GM19468 (cell line): ENCODE measurements at regions not wholly inside any gene's neighbourhood (a gene's known extent, or its start where the extent isn't known, plus 50 kb on each side); places are given as distances from the start of the nearest gene placed in this dataset.
"Not testable (repeated sequence)": the region's sequence is repeated elsewhere in the genome, so short reads cannot be mapped to it uniquely, and the experiment has no call there.

Experiments
- ATAC-seq: cut with Tn5 transposase; IDR thresholded peaks from one replicate; pipeline ENCODE4 v1.9.1; 2021; ENCODE audit warnings: mild to moderate bottlenecking, moderate library complexity, moderate number of reproducible peaks; ENCODE audit not compliant: unreplicated experiment; ENCODE audit errors: extremely low read depth

DNA sequence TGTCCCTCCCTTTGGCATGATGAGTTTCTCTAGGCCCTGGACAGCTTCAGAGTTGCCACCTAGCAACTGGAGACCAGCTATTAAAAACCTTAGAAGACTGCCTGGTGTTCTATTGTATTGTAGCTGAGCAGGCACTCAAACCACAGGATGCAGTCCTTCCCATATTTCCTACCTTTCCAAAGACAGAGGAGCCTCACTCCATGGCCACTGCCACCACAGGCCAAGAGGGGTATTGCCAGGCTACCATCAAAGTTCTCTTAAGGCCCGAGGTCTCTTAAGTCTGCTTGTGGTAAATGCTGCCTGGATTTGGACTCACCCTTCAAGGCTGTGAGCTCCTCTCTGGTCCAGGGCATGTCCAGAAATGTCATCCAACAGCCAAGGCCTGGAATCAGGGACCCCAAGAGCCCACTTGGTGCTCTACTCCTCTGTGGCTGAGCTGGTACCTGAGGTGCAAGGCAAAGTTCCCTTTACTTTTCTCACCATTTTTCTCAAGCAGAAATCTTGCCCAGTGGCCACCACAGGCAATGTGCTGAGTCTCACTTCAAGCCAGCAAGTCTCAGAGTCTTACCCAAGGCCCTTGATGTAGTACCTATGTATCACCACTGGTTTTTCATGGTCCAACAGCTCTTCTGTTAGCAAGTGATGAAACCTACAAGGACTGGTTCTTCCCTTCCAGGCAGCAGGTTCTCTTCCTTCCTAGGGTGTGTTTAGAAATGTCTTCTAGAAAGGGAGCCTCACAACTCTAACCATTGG, 269.4 kb downstream of the AMY1C start:
- ATAC-seq: no peak

DNA sequence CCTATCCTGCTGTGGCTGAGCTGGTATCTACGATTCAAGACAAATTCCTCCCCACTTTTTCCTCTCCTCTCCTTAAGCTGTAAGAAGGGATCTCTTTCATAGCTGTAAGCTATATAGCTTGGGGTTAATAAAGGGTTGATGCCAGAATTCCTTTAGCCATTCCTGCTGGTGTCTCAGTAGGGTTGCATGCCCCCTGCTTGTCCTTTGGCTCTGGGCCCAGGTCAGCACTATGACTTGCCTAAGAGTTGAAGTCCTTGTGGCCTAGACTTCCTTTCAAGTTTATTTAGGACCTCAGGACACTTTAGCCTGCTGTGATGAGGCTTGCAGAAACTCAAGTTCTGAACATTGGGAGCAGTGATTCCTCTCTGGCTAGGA, 270.0 kb downstream of the AMY1C start:
- no peak for ATAC-seq

DNA sequence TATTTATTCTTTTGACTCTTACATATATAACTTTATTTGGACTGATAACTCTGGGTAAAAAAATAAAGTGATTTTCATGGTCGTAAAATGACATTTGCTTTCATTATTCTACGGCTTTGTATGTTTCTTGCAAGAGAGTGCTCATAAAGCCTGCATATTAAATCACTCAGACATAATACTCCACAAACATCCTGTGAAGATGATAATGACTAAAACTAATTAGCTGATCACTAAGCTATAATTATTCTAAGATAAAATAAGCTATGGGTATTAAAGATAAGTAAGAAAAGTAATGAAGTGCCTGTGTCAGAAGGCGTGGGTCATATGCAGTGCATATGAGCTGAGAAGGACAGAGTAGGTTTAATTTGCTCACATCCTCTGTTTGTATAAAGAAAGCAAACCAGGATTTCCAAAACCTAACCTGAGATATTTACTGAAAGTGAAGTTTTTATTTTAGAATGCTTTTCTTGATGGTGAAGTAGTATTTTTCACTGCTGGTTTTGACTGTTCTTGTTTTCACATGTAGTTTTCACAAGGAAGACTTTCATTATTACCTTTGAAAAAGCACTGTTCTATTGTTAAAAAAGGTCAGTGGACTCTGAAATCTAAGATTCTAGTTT, 278.8 kb downstream of the AMY1C start:
- ATAC-seq: no peak

DNA sequence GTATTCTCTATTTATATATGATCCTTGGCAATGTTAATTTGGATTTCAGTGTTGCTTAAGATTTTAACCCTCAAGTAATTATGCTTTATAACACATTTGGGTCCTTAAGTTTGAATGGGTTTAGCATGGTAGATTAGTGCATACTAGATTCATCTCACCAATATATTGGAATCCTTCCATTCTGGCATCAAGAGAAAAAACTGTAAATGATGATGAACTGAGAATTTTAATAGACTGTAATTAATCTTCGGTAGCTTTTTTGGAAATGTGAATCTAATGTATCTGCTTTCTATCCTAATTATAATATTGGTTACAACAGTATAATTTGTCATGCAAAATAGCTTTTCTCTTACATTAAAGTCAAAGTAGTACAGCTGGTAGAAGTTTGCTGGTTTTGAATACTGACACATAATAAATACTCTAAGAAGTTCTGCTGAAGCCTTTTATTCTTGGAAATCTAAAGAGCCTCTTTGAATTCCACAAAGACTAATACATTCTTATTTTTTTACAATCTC, 279.8 kb downstream of the AMY1C start:
- ATAC-seq: no peak

DNA sequence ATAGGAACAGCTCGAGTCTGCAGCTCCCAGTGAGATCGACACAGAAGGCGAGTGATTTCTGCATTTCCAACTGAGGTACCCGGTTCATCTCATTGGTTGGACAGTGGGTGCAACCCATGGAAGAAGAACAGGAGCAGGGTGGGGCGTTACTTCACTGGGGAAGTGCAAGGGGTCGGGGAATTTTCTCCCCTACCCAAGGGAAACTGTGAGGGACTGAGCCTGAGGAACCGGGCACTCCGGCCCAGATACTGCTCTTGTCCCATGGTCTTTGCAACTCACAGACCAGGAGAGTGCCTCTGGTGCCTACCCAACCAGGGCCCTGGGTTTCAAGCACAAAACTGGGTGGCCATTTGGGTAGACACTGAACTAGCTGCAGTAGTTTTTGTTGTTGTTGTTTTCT, 307.1 kb downstream of the AMY1C start:
- ATAC-seq: no peak

DNA sequence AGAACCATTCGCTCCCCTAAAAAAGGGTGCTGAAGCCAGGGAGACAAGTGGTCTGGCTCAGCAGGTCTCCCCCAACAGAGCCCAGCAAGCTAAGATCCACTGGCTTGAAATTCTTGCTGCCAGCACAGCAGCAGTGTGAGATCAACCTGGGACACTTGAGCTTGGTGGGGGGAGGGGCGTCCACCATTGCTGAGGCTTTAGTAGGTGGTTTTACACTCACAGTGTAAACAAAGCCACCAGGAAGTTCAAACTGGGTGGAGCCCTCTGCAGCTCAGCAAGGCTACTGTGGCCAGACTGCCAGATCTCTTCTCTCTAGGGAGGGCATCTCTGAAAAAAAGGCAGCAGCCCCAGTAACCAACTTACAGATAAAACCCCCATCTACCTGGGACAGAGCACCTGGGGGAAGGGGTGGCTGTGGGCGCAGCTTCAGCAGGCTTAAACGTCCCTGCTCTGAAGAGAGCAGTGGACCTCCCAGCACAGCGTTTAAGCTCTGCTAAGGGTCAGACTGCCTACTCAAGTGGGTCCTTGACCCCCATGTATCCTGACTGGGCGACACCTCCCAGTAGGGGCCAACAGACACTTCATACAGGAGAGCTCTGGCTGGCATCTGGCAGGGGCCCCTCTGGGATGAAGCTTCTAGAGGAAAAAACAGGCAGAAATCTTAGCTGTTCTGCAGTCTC, 307.7 kb downstream of the AMY1C start:
- ATAC-seq: not testable (repeated sequence)

DNA sequence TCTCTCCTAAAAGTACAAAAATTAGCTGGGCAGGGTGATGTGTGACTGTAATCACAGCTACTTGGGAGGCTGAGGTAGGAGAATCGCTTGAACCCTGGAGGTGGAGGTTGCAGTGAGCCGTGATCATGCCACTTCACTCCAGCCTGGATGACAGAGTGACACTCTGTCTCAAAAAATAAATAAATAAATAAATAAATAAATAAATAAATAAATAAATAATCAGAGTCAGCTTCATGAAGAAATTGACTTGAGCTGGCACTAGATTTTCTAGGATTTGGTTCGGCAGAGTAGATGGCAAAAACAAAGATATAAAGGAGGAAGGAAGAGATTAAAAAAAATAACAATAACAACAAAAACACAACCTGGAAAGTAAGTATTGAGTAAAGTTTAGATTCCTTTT, 311.9 kb downstream of the AMY1C start:
- not testable (repeated sequence) for ATAC-seq

DNA sequence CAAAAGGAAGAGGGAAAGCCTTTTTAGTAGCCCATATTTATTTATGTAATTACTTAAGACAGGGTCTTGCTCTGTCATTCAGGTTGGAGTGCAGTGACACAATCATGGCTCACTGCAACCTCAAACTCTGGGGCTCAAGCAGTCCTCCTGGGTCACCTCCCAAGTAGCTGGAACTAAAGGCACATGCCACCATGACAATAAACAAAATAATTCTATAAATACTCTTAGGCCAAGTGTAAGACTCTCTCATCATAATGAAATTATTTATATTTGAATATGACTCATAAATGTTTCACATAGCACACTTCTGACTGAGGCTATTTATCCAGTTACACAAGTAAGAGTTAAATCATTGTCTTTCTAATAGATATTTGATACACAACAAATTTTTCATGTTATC, 314.7 kb downstream of the AMY1C start:
- ATAC-seq: no peak

DNA sequence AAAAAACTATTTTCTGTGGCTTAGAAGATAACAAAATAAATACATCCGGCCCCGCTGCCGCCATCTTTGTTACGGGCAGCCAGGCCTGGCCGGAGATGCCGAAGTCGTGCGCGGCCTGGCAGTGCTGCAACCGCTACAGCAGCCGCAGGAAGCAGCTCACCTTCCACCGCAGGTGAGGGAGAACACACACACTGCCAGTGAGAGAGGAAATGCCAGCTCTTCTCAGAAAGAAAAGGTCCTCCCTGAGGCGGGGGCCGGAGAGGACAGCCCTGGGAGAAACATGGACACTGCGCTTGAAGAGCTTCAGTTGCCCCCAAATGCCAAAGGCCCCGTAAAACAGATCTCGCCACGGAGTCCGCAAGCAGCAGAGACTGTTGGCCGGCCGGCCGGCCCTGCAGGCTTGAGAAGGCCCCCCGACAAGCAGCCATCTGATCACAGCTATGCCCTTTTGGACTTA, 323.2 kb downstream of the AMY1C start:
- ATAC-seq: no peak

DNA sequence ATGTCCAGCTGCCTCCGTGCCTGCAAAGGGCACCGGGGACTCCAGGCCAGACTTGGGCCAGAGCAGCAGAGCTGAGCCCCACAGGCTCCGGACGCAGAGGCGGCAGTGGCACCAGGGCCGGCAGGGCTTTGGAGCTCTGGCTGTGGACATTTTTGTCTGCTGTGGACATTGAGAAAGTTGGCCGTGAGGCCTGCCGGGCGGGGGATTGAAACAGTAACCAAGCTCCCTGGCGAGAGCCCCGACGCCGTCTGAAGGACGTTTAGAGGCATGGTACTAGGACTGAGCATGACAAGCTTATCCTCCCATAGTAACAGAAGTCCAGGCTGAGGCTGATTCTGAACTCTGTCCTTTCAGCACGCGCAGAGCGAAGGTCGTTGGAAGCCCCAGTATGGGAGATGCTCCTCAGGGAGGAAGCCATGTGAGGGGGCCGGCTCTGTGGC, 323.8 kb downstream of the AMY1C start:
- ATAC-seq: no peak

DNA sequence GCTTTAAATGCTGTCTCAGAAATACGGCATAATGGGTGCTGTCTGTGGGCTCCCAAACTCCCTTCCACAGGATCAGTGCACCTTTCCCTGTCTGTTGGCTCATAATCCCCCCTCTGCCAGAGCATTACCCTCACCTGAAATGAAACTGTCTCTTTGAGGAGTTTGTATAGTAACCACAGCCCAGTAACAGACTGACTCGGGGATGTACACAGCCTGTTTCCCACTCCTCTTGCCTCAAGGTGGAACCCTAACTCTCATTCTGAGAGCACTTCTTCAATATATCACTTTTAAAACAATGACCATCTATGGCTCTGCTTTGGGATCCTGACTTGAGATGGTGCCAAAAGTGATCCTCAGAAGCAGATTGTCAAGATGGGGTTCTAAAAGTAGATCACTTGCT, 332.5 kb downstream of the AMY1C start:
- no peak for ATAC-seq

DNA sequence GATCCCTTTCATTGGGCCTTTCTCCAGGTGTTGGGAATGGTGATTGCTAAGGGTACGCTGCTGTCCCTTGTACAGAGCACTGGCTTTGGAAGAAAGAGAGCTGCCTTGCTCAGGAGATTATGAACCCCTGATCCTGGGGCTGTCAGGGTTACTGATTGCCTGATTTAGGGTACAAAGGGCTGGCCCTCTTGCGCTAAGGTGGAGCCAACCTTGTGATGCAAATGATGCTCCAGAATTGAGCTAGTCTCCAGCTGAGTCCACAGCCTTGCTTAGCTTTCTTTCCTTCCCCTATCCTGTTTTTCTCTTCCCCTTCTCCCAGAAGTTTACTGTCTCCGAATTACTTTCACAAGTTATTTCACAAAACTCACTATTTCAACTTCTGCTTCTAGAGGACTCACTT, 334.7 kb downstream of the AMY1C start:
- ATAC-seq: no peak

DNA sequence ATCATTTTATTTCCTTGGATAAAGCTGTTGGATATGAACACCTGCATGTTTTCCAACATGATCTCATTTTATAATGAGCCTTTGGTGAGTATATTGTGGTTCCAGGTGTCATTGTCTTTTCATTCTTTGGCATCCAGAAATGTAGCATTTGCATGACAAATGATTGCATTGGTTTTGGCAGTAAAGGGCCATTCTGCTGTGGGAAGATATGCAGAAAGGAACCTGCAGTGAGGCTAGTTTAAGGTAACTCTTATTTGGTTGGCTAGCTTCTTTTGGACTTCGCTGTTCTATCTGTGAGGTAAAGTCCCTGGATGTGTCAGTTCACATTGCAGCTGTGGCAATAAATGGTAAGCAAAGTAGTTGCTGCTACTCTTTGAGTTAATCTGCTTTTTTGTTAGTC, 343.0 kb downstream of the AMY1C start:
- ATAC-seq: no peak

DNA sequence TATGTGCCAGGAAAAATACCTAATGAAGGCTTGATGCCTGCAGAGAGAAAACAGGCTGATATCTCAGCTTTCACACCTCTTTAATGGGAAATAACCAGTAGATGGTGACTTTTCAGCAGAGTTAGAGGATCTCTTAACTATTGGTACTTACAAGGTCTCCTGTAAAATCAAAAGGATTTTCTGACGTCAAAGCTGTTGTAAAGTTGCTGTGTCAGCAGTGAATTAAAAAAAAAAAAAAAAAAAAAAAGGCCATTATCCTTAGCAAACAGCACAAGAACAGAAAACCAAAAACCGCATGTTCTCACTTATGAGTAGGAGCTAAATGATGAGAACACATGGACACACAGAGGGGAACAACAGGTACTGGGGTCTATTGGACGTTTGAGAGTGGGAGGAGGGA, 349.1 kb downstream of the AMY1C start:
- ATAC-seq: no peak

DNA sequence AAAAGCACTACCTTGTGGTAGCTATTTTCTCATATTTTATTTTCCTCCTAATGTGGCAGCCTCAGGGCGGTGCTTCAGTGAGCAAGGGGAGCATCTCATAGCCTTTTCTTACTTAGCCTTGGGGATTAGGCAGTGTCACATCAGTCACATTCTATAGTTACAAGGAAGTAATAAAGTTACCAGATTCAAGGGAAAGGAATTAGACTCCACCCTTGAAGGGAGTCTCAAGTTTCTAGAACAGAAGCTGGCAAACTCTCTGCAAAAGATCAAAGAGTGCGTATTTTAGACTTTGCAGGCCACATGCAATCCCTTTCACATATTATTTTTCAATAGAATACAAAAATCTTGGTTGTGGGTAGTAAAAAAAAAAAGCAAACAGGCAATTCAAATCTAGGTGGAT, 350.4 kb downstream of the AMY1C start:
- ATAC-seq: no peak

DNA sequence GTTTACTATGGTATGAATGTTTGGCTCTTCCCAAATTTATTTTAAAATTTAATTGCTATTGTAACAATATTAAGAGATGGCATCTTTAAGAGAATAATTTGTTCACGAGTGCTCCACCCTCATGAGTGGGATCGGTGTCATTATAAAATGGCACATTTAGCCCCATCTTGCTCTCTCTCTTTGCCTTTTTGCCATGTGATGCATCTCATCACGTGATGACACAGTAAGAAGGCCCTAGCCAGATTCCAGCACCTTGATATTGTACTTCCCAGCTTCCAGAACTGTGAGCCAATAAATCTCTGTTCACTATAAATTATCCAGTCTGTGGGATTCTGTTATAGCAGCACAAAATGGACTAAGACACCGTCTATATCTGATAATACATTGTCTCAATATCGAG, 355.8 kb downstream of the AMY1C start:
- no peak for ATAC-seq

DNA sequence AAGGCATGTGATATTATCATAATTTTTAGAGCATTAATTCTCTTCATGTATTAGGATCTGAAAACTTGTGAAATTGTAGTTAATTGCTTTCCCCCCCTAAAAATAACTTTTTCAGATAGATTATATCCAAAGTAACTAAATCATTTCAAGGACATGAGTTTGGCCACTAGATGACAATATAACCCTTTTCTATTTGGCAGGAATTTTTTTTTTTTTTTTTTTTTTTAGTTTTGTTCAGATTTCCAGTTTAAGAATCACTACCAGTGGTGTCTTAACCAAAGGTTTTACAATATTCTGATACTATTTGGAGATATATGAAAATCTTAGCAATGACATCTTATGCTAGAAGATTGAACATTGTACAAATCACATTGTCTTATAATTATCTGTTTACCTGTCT, 370.8 kb downstream of the AMY1C start:
- no peak for ATAC-seq

DNA sequence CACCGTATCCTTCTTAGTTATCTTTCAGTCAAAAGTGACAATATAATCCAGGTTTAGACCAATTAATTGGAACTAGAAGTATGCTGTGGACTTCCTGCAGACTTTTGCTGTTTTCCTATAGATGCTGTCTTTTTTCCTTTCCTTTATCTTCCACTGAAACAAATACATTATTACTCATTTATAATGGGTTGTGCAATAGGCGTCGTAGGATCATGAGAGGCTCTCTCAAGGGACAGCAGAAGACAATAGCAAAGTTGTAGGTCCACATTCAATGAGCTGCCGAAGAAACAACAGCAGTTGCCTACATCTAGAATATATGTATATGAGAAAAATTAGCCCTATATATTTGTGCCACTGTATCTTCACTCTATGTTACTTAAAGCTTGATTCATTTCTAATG, 371.6 kb downstream of the AMY1C start:
- ATAC-seq: no peak

DNA sequence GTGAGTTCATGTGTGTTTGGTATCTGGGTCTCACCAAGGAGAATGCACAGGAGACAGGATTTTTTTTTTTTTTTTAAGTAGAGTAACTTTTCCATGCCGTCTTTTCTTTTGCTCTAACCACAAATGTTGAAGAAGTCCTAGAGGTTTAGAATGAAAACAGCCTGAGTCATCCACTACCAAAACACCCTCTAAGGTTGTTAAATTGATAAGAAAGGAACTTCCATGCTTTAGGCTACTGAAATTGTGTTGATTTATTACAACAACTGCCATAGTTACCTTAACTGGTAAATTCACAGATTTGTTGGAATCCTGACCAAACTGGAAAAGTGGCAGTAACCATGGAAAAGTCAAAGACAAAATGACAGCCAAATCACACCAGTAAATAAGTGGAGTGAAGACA, 375.6 kb downstream of the AMY1C start:
- no peak for ATAC-seq

DNA sequence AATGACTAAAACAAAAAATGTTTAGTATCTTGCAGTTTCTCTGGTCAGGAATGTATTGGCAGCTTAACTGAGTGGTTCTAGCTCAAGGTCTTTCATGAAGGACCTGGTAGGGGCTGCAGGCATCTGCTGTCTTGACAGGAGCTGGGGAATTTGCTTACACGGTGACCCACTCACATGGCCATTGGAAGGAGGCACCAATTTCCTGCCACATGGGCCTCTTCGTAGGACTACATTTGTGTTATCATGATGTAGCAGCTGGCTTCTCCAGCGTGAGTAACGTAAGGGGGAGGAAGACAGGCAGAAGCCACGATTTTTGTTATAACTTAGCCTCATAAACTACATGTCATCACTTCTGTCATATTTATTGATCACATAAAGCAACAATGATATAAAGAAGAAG, 376.3 kb downstream of the AMY1C start:
- ATAC-seq: no peak

DNA sequence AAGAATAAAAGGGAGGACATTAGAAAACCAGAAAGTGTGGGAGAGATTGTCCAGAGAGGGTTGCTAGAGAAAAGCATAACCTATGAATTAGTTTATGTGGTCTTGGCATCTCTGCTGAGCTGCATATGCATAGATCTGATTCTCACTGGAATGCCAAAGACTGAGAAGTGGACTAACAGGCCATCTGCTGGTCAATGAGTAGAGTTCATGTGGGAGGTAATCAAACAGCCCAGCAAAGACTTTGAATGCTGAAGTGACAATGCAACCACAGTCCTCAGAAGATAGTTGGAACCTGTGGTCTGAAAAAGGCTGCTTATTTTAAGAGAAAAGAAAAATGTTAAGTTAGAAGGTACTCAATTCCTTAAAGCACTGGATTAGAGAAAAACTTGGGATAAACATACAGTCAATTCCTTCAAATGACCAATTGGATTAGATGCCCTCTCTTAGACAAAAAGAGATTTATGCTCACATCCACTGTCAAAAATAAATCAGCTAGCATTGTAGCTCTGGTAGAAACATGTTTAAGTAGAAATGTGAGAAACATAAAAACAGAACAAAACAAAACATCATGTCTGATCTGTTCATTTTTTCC, 382.8 kb downstream of the AMY1C start:
- no peak for ATAC-seq
